ENCODE measurements at regions not wholly inside any gene's neighbourhood (a gene's known extent, or its start where the extent isn't known, plus 50 kb on each side); places are given as distances from the start of the nearest gene placed in this dataset.

GRCh38 chr2:18312818-18313217 is 247.6 kb downstream of the RDH14 start:
- TF ChIP-seq, protein P1, sequence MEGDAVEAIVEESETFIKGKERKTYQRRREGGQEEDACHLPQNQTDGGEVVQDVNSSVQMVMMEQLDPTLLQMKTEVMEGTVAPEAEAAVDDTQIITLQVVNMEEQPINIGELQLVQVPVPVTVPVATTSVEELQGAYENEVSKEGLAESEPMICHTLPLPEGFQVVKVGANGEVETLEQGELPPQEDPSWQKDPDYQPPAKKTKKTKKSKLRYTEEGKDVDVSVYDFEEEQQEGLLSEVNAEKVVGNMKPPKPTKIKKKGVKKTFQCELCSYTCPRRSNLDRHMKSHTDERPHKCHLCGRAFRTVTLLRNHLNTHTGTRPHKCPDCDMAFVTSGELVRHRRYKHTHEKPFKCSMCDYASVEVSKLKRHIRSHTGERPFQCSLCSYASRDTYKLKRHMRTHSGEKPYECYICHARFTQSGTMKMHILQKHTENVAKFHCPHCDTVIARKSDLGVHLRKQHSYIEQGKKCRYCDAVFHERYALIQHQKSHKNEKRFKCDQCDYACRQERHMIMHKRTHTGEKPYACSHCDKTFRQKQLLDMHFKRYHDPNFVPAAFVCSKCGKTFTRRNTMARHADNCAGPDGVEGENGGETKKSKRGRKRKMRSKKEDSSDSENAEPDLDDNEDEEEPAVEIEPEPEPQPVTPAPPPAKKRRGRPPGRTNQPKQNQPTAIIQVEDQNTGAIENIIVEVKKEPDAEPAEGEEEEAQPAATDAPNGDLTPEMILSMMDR (IDR thresholded peaks at IDR 0.05; ENCODE audit: borderline replicate concordance, control extremely low read depth, extremely low read depth, insufficient read depth, missing control alignments): no peak
- DNase-seq (ENCODE audit: low spot score): no peak
- in situ Hi-C loops (cut with MboI; ENCODE audit: low sequenced_read_pairs, unreplicated experiment): no loop called here

DNA sequence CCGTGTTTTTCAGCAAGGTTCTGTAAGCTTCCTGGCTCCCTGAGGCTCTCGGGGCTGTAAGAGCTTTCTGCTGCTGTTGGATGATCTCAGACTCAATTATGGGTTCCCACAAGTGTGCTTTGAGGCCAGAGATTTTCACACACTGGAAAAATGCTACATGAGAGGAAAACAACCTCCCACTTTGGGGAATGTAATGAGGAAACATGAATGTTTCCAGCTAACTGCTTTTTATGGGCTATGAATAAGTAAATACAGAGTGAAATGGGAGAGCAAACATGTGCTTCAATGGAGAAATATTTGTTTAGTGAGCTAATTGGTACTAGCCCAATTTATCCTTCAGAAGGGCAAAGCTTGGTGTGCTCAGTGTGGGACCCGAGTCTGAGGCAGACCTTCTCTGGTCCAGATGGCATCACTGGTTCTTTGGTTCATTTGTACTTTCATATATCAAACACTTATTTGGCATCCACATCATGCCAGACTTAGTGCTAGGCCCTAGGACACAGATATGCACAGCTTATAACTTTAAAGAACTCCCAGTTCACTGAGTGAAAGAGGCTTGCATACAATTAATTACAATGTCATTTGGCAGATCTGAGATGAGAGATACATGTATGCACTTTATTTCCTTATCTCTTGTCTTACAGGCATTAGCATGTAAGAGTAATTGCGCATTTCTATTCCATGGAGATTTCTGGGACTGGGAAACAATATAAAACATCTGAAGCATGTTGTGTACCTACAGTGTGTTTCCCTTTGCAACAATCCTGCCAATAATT is 248.8 kb downstream of the RDH14 start:
- no peak for DNase-seq (ENCODE audit: low spot score)
- in situ Hi-C loops (cut with MboI; ENCODE audit: low sequenced_read_pairs, unreplicated experiment): no loop called here
- TF ChIP-seq, protein P1 (IDR thresholded peaks at IDR 0.05; ENCODE audit: borderline replicate concordance, control extremely low read depth, extremely low read depth, insufficient read depth, missing control alignments): no peak

- in situ Hi-C loops (cut with MboI; ENCODE audit: low sequenced_read_pairs, unreplicated experiment): no loop called here
- TF ChIP-seq, protein P1 (IDR thresholded peaks at IDR 0.05; ENCODE audit: borderline replicate concordance, control extremely low read depth, extremely low read depth, insufficient read depth, missing control alignments): no peak
- DNase-seq (ENCODE audit: low spot score): no peak
Observed at GRCh38 chr2:18309627-18310026, 250.8 kb downstream of the RDH14 start.

DNA sequence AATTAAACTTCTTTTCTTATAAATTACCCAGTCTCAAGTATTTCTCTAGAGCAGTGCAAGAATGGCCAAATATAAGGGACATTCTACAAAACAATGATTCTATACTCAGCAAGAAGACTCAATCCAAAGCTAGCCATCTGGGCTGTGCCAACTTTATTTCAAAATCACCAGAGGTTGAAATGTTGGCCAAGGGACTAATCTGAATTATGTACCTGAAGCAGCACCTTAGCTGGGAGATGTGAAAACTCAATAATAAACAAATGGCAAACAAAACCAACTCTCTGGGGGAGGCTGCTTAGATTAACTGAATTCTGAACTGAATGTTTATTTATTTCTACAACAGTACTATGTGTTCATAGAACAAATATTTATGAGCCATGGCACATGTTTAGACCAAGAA is 251.3 kb downstream of the RDH14 start:
- TF ChIP-seq, protein P1 (IDR thresholded peaks at IDR 0.05; ENCODE audit: borderline replicate concordance, control extremely low read depth, extremely low read depth, insufficient read depth, missing control alignments): no peak
- in situ Hi-C loops (cut with MboI; ENCODE audit: low sequenced_read_pairs, unreplicated experiment): no loop called here
- DNase-seq (ENCODE audit: low spot score): no peak

- in situ Hi-C loops (cut with MboI; ENCODE audit: low sequenced_read_pairs, unreplicated experiment): no loop called here
- no peak for DNase-seq (ENCODE audit: low spot score)
- TF ChIP-seq, protein P1 (IDR thresholded peaks at IDR 0.05; ENCODE audit: borderline replicate concordance, control extremely low read depth, extremely low read depth, insufficient read depth, missing control alignments): no peak
Observed at GRCh38 chr2:18304849-18305248, 255.6 kb downstream of the RDH14 start.

DNA sequence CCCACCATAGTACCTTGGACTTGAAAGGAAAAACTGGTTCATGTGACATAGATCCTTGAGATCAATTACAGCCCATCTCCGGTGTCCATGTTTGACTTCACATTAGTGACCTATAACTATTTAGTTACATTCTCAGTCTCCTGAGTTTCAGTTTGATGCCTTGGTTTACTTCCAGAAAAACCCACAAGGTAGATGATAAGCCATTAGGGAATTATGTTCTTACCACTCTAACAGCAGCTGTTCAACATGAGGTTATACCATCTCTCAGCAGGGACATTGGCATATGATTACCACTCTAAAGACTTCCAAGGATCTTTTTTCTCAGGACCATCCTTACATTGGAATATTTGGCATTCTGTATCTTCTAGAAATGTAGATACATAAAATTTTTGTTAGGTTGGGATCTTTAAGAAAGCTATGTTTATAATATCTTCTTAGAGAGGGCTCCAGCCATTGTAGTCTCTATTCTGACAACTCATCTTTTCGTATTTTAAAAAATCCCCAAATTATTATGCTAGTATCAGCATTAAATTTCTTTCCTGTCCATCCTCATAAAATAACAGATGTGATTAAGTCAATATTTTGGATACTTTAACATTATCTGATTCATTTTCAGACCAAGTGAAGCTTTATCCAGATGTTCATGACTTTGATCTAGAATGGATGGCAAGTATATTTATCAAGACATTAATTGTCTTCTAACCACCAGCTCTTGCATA is 258.9 kb downstream of the RDH14 start:
- in situ Hi-C loops (cut with MboI; ENCODE audit: low sequenced_read_pairs, unreplicated experiment): no loop called here

More for the DNA sequence above, 258.9 kb downstream of the RDH14 start:
- DNase-seq (ENCODE audit: low spot score): no peak
- TF ChIP-seq, protein P1 (IDR thresholded peaks at IDR 0.05; ENCODE audit: borderline replicate concordance, control extremely low read depth, extremely low read depth, insufficient read depth, missing control alignments): no peak

Measured in GM13976 (cell line).